NCI-H1105 treated with DMSO at 0.1 percent for 48 hours (cell line): ENCODE measurements at regions not wholly inside any gene's neighbourhood (a gene's known extent, or its start where the extent isn't known, plus 50 kb on each side); places are given as distances from the start of the nearest gene placed in this dataset.
A peak's percentile ranks its signal among the peaks of the same experiment; 100 is the strongest.
"Not testable (repeated sequence)": the region's sequence is repeated elsewhere in the genome, so short reads cannot be mapped to it uniquely, and the experiment has no call there.

Experiments
- DNase-seq: peaks from one replicate; lab custom pipeline; 2025; lab: John Stamatoyannopoulos, UW

GRCh38 chr22:46026899-46027210, 49.9 kb upstream of the WNT7B start:
- no peak for DNase-seq

GRCh38 chr22:46027211-46028105, 50.5 kb upstream of the WNT7B start:
- no peak for DNase-seq

GRCh38 chr22:46028106-46028991, 51.4 kb upstream of the WNT7B start:
- DNase-seq = no peak

- no peak for DNase-seq
Observed at GRCh38 chr22:46029036-46029435, 52.1 kb upstream of the WNT7B start.

- DNase-seq = no peak
Observed at GRCh38 chr22:46029574-46030200, 52.7 kb upstream of the WNT7B start.

- DNase-seq = no peak
Observed at GRCh38 chr22:46030231-46030880, 53.4 kb upstream of the WNT7B start.

GRCh38 chr22:46031066-46031465, 54.1 kb upstream of the WNT7B start:
- DNase-seq = no peak

- DNase-seq = no peak
Observed at GRCh38 chr22:46031557-46031956, 54.6 kb upstream of the WNT7B start.

GRCh38 chr22:46031965-46032851, 55.2 kb upstream of the WNT7B start:
- DNase-seq = no peak

- no peak for DNase-seq
Observed at GRCh38 chr22:46033256-46034200, 56.6 kb upstream of the WNT7B start.

GRCh38 chr22:46034480-46034879, 57.5 kb upstream of the WNT7B start:
- DNase-seq = not testable (repeated sequence)

GRCh38 chr22:46035380-46035741, 58.4 kb upstream of the WNT7B start:
- peak; percentile 23 for DNase-seq

- peak; percentile 97 for DNase-seq
Observed at GRCh38 chr22:46035742-46036557, 59.0 kb upstream of the WNT7B start.

- DNase-seq = peak; percentile 49
Observed at GRCh38 chr22:46036558-46037408, 59.8 kb upstream of the WNT7B start.

- no peak for DNase-seq
Observed at GRCh38 chr22:46038174-46038487, 61.2 kb upstream of the WNT7B start.

GRCh38 chr22:46038516-46039430, 61.8 kb upstream of the WNT7B start:
- no peak for DNase-seq

GRCh38 chr22:46039535-46039934, 62.6 kb upstream of the WNT7B start:
- DNase-seq = no peak
